NT2/D1 (cell line): ENCODE measurements at regions not wholly inside any gene's neighbourhood (a gene's known extent, or its start where the extent isn't known, plus 50 kb on each side); places are given as distances from the start of the nearest gene placed in this dataset.

Experiments
- SUZ12 ChIP-seq: IDR thresholded peaks from 2 replicates; pipeline ENCODE4 v1.6.1; 2011; ENCODE audit not compliant: insufficient read length, insufficient read depth; ENCODE audit errors: extremely low read depth
- YY1 ChIP-seq: IDR thresholded peaks from 2 replicates; pipeline ENCODE4 v1.6.1; 2011; ENCODE audit not compliant: insufficient read length, insufficient read depth
- ZNF274 ChIP-seq: IDR thresholded peaks from 2 replicates; pipeline ENCODE4 v1.6.1; 2011; ENCODE audit warnings: mild to moderate bottlenecking, low read depth, low read length

DNA sequence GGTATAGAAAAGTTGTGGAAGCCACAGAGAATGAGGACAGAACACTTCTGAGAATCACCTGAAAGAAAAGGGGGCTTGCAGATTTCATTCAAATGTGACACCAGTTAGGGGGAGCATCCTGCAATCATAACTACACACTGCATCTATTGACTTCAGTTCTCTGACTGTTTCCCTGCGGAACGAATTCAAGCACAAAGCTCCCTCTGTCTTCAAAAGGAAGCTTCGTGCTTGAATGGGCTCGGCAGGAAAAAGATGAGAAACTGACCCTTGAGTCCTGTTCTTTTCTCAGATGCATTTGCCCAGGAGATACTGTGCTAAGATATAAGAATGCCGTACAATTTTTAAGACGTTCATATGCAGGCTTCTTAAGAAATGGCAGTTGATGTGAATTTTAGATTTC lies 2000.4 kb upstream of the RAG2 start:
- no peak for TF ChIP-seq ZNF274
- no peak for TF ChIP-seq YY1
- no peak for TF ChIP-seq SUZ12
